Inferior parietal cortex (tissue), 1 donor: ENCODE measurements at regions not wholly inside any gene's neighbourhood (a gene's known extent, or its start where the extent isn't known, plus 50 kb on each side); places are given as distances from the start of the nearest gene placed in this dataset.
"Not testable (repeated sequence)": the region's sequence is repeated elsewhere in the genome, so short reads cannot be mapped to it uniquely, and the experiment has no call there.

Source experiments
- DNase-seq: peaks from one replicate; pipeline ENCODE4 v3.0.0-alpha.2; 2016; ENCODE audit errors: extremely low spot score

DNA sequence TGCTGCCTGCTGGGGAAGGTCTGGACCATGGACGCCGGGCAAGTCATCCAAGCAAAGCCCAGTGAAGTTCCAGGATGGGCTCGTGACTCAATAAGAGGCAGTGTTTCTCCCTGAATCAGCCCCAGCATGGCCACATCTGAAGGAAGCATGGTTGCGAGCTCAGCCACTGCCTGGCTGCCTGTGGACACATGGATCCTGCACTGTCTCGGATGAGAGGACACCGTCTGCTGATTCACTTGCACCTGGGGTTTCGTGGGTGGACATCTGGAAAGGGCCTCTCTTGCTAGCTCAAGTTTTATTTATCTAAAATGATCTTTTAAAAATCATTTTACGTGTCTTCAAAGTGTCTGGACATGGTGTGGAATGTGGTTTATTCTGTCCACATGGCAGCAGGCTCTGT lies 224.8 kb upstream of the FN1 start:
- DNase-seq: no peak

GRCh38 chr2:215659650-215660049 lies 223.8 kb upstream of the FN1 start:
- no peak for DNase-seq

DNA sequence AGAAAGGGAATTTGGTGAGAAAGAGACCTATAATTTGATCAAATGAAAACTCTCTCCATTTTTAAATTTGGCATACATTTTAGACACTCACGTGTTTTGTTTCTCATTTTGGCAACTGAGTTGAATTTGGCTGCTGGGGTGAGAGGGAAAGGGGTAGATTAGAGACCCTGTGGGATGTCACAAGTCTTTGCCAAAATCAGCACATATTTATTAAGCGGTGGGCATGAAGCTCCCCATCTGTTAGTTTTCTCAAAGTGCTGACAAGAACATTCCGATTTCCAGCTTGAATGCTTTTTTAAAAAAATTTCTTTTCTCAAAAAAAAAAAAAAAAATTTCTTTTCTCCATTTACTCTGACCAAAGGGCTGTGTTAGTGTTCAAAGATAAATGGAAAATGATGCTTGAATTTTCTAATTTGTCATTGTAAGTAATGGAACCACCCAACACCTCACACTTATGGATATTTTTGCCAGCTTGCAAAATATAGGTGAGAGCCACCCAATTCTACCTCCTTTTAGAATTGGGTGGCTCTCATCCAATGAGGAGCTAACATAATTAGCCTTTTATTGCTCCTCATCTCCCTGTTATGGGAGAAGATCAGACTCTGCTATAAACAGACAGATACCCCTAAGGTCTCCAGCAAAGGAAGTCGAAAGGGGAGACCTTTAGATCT lies 222.9 kb upstream of the FN1 start:
- no peak for DNase-seq

- no peak for DNase-seq
Observed at GRCh38 chr2:215657844-215658243, 222.0 kb upstream of the FN1 start.

- no peak for DNase-seq
Observed at GRCh38 chr2:215654148-215654819, 218.4 kb upstream of the FN1 start.

- DNase-seq: no peak
Observed at GRCh38 chr2:215653344-215654030, 217.6 kb upstream of the FN1 start.

DNA sequence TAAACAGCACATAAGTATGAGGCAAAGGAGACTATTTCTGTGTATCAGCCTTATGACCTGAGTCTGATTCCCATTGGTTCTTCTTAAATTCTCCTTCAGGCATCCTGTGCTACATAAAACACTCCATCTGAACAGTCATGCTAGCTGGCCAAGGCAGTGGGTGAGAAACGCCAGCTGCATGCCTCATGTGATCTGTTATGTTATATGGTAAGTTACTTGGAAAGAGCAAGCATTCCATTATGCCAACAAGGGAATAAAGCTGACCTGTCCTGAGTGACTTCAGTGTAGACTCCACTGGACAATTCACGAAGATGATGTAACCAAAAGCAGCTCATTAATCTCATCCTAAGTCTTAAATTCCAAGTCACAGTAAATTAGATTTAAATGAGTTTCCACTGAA lies 216.5 kb upstream of the FN1 start:
- DNase-seq: no peak

DNA sequence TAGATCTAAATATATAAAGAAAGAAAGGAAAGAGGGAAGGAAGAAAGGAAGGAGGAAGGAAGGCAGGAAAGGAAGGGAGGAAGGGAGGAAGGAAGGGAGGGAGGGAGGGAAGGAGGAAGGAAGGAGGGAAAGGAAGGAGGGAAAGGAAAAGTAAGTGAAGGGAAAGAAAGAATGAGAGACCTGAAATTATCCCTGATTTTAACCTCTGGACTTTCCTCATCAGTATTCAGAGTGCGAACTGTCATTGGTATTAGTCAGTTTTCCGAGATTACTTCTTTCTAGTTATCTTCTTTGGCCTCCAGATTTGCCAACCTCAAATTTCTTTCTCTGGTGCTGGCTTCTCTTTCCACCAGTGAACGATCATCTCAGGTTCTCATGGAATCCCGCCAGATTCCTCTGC lies 215.5 kb upstream of the FN1 start:
- no peak for DNase-seq

GRCh38 chr2:215644233-215644897 lies 208.5 kb upstream of the FN1 start:
- no peak for DNase-seq

- no peak for DNase-seq
Observed at GRCh38 chr2:215638687-215639086, 202.8 kb upstream of the FN1 start.

- DNase-seq: no peak
Observed at GRCh38 chr2:215637651-215638050, 201.8 kb upstream of the FN1 start.

GRCh38 chr2:215636816-215637215 lies 200.9 kb upstream of the FN1 start:
- DNase-seq: no peak

DNA sequence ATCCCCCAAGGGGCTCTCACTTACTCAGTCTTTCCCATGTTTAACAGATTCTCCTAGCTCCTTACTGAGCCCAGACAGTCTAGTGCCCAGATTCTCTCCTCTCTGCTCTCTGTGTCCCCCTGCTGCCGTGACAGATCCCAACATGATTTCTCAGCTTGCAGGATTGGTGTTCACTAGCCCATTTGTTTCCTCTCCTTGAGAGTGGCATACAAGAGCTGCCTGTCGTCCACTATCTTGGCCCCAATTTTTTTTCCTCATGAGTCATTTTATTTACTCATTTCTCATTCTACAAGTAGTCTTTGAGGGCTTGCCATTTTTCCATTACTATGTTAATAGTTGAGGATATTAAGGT lies 199.9 kb upstream of the FN1 start:
- no peak for DNase-seq

DNA sequence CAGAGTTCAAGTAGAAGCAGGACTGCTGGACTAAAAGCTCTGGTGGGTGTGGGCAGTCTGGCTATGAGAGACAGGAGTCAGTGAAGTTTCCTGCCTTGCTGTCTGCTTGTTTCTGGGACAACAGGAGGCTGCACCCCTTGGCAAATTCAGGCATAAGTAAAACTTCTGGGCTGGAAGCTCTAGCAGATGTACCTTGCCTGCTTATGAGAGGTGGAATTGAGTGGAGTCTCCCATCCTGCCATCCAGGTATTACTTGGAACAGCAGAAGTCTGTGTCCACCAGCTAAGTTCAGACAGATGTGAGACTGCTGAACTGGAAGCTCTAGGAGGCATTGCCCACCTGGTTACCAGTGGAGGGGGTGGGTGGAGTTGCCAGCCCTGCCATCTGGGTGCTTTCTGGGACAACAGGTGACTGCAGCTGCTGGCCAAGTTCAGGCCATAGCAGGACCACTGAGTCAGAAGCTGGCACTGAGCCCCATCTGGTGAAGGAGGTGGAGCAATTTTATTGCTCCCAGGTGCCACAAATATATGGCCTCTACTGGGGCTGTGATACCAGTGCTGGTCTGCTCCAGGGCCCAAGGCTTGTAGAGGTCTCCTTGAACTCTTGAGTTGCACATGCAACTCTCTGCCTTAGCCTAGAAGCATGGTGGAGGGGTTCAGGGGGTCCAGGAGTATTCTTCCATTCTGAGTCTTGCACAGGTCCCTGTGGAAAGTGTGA lies 199.4 kb upstream of the FN1 start:
- no peak for DNase-seq

GRCh38 chr2:215633360-215633759 lies 197.5 kb upstream of the FN1 start:
- no peak for DNase-seq

GRCh38 chr2:215631696-215632095 lies 195.8 kb upstream of the FN1 start:
- DNase-seq: no peak

GRCh38 chr2:215630796-215631195 lies 194.9 kb upstream of the FN1 start:
- not testable (repeated sequence) for DNase-seq

GRCh38 chr2:215627771-215628170 lies 191.9 kb upstream of the FN1 start:
- DNase-seq: no peak

DNA sequence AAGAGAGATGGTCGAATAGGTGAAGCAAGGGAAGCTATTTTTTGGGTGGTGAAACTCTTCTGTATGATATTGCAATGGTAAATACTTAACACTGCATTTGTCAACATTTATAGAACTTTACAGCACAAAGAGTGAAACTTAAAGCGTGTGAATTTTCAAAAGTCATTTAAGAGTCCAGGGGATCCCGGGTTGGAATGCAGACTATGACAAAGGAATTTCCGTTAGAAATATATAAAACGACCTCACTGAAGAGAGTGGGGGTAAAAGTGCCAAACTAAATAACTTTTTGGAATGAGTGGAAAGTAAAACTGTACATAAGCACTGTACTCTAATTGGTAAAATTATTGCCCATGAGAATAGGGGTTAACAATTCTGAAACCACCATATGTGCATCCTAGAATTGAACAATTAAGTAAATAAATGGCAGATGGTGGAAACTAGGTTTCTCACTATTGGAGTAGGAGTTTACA lies 191.0 kb upstream of the FN1 start:
- DNase-seq: no peak

GRCh38 chr2:215626063-215626462 lies 190.2 kb upstream of the FN1 start:
- DNase-seq: no peak

DNA sequence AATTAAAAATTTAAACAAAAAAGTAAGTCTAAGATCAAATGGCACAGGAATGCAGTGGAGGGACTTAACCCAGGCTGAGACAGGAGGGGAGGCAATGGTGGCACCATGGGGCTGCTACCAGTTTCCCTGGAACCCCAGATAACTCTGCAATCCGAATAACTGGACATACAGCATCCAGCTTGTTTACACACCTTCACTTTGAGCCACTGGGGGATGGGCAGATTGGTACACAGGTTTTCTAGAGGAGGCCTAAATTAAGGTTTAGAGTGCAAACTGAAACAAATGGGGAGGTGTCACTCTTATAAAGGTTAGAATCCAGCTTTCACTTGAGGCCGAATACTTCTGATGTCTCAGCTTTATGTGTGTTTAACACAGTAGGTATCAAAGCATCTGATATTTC lies 189.3 kb upstream of the FN1 start:
- no peak for DNase-seq

- DNase-seq: no peak
Observed at GRCh38 chr2:215624423-215624829, 188.6 kb upstream of the FN1 start.
